ENCODE measurements at regions not wholly inside any gene's neighbourhood (a gene's known extent, or its start where the extent isn't known, plus 50 kb on each side); places are given as distances from the start of the nearest gene placed in this dataset.
A peak's percentile ranks its signal among the peaks of the same experiment; 100 is the strongest.
"Not testable (repeated sequence)": the region's sequence is repeated elsewhere in the genome, so short reads cannot be mapped to it uniquely, and the experiment has no call there.

DNA sequence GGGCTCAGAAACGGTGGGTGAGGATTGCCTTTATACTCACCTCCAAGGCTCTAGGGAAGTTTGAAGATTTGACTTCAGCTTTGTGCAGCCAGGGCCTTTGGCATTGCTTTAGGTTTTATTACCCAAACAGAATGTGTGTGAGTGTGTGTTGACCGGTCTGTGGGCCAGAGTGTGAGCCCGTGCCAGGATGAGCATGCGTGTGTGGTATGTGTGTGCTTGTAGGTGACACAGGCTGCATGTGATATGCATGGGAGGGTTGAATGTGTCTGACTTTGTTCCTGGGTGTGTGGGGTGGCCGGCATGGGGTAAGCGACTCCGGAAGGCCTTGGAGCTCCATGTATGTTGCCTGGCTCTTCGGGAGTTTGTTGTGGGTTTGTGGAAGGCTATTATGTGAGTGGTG is 160.5 kb downstream of the FOXD2 start:
- no peaks in the 10 kb centered on the region for H3K36me3 Mint-ChIP-seq
- H3K4me3 Mint-ChIP-seq: no peak overlapping the region
- DNase-seq (ENCODE audit: extremely low spot score, unreplicated experiment): peak; percentile 54
- H3K27me3 Mint-ChIP-seq: peaks cover 21% of the 10 kb centered on the region
- H3K9me3 Mint-ChIP-seq: peaks cover 21% of the 10 kb centered on the region
- H3K4me1 Mint-ChIP-seq (ENCODE audit: unreplicated experiment): peaks cover 8% of the 10 kb centered on the region
- TF ChIP-seq, protein P1, sequence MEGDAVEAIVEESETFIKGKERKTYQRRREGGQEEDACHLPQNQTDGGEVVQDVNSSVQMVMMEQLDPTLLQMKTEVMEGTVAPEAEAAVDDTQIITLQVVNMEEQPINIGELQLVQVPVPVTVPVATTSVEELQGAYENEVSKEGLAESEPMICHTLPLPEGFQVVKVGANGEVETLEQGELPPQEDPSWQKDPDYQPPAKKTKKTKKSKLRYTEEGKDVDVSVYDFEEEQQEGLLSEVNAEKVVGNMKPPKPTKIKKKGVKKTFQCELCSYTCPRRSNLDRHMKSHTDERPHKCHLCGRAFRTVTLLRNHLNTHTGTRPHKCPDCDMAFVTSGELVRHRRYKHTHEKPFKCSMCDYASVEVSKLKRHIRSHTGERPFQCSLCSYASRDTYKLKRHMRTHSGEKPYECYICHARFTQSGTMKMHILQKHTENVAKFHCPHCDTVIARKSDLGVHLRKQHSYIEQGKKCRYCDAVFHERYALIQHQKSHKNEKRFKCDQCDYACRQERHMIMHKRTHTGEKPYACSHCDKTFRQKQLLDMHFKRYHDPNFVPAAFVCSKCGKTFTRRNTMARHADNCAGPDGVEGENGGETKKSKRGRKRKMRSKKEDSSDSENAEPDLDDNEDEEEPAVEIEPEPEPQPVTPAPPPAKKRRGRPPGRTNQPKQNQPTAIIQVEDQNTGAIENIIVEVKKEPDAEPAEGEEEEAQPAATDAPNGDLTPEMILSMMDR (conservative IDR thresholded peaks at IDR 0.05): no peak
- H3K27ac Mint-ChIP-seq: no peak overlapping the region

DNA sequence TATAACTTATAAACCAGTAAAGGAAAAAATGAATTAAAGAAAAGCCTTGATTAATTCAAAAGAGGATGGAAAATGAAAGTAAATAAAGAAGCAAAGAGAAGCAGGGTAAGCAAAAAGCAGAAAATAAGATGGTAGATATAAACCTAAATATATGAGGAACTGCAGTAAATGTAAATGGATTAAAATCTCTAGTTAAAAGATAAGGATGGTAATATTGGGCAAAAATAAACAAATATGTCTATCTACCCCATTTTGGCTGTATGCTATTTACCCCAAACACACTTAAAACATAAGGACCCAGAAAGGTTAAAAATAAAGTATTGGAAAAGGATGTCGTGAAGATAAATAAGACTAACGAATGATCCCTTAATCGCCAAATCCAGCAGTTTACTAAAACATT is 161.9 kb downstream of the FOXD2 start:
- TF ChIP-seq, protein P1 (conservative IDR thresholded peaks at IDR 0.05): no peak
- H3K36me3 Mint-ChIP-seq: no peaks in the 10 kb centered on the region
- no peak for DNase-seq (ENCODE audit: extremely low spot score, unreplicated experiment)
- peaks cover 13% of the 10 kb centered on the region for H3K27me3 Mint-ChIP-seq
- no peak overlapping the region for H3K4me3 Mint-ChIP-seq
- H3K9me3 Mint-ChIP-seq: peaks cover 21% of the 10 kb centered on the region
- no peak overlapping the region for H3K27ac Mint-ChIP-seq
- H3K4me1 Mint-ChIP-seq (ENCODE audit: unreplicated experiment): peaks cover 8% of the 10 kb centered on the region

DNA sequence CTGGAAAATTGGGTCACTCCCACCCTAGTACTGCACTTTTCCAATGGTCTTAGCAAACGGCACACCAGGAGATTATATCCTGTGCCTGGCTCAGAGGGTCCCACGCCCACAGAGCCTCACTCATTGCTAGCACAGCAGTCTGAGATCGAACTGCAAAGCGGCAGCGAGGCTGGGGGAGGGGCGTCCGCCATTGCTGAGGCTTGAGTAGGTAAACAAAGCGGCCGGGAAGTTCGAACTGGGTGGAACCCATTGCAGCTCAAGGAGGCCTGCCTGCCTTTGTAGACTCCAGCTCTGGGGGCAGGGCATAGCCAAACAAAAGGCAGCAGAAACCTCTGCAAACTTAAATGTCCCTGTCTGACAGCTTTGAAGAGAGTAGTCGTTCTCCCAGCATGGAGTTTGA is 164.6 kb downstream of the FOXD2 start:
- H3K4me1 Mint-ChIP-seq (ENCODE audit: unreplicated experiment); H3K27ac Mint-ChIP-seq; H3K27me3 Mint-ChIP-seq; H3K36me3 Mint-ChIP-seq; H3K4me3 Mint-ChIP-seq: not testable (repeated sequence)
- DNase-seq (ENCODE audit: extremely low spot score, unreplicated experiment): peak; percentile 34
- peaks cover 26% of the 10 kb centered on the region for H3K9me3 Mint-ChIP-seq

DNA sequence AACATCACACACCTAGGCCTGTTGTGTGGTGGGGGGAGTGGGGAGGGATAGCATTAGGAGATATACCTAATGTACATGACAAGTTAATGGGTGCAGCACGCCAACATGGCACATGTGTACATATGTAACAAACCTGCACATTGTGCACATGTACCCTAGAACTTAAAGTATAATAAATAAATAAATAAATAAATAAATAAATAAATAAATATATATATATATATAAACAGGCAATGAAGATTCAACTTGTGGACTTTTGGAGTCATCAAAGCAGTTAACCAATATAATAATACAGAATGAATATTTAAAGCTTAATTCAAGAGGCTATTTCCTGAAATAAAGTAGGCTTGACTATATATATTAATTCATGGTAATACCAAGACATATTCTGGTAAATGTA is 167.0 kb downstream of the FOXD2 start:
- not testable (repeated sequence) for H3K36me3 Mint-ChIP-seq; H3K4me3 Mint-ChIP-seq; H3K27me3 Mint-ChIP-seq; H3K4me1 Mint-ChIP-seq (ENCODE audit: unreplicated experiment); H3K27ac Mint-ChIP-seq; DNase-seq (ENCODE audit: extremely low spot score, unreplicated experiment)
- peaks cover 26% of the 10 kb centered on the region for H3K9me3 Mint-ChIP-seq

DNA sequence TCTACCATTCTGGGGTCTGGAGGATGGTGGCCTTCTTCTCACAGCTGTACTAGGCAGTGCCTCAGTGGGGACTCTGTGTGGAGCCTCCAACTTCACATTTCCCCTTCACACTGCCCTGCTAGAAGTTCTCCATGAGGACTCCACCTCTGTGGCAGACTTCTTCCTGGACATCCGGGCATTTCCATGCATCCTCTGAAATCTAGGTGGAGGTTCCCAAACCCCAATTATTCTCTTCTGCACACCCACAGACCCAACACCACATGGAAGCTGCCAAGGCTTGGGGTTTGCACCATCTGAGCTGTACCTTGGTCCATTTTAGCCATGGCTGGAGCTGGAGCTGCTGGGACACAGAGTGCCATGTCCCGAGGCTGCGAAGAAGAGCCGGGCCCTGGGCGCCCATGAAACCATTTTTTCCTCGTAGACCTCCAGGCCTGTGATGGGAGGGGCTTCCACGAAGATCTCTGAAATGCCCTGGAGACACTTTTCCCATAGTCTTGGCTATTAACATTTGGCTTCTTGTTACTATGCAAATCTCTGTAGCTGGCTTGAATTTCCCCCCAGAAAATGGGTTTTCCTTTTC is 170.5 kb downstream of the FOXD2 start:
- Mint-ChIP-seq H3K4me3 (no peak overlapping the region), H3K27ac (no peak overlapping the region), H3K27me3 (peaks cover 11% of the 10 kb centered on the region), H3K36me3 (no peaks in the 10 kb centered on the region), H3K9me3 (peaks cover 10% of the 10 kb centered on the region), H3K4me1 (ENCODE audit: unreplicated experiment) (no peaks in the 10 kb centered on the region)
- TF ChIP-seq, protein P1 (conservative IDR thresholded peaks at IDR 0.05): no peak
- DNase-seq (ENCODE audit: extremely low spot score, unreplicated experiment): peak; percentile 25

DNA sequence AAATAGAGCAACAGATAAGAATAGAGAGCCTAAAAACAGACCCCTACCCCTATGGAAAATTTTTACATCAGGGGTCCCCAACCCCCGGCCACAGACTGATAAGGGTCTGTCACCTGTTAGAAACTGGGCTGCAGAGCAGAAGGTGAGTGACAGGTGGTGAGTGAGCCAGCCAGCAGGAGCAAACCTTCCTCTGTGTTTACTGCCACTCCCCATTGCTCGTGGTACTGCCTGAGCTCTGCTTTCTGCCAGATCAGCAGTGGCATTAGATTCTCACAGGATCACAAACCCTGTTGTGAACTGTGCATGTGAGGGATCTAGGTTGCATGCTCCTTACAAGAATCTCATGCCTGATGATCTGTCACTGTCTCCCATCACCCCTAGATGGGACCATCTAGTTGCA is 174.1 kb downstream of the FOXD2 start:
- no peaks in the 10 kb centered on the region for H3K4me1 Mint-ChIP-seq (ENCODE audit: unreplicated experiment)
- no peak overlapping the region for H3K4me3 Mint-ChIP-seq
- DNase-seq (ENCODE audit: extremely low spot score, unreplicated experiment): peak; percentile 25
- TF ChIP-seq, protein P1 (conservative IDR thresholded peaks at IDR 0.05): no peak
- no peaks in the 10 kb centered on the region for H3K36me3 Mint-ChIP-seq
- H3K27ac Mint-ChIP-seq: no peak overlapping the region
- H3K9me3 Mint-ChIP-seq: peaks cover 4% of the 10 kb centered on the region
- peaks cover 20% of the 10 kb centered on the region for H3K27me3 Mint-ChIP-seq

DNA sequence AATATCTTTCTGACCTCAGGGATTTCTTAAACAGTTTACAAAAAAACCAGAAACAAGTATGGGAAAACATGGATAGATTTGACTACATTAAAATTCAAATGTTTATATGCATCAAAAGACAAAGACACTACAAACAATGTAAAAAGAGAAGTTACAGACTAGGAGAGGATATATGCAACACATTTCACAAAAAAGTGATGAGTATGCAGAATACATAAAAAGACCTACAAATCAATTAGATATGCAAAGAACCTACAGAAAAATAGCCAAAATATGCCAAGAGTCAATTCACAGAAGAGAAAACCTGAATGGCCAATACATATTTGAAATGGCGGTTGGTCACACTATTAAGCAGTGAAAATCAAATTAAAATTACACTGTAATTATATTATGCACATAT is 175.0 kb downstream of the FOXD2 start:
- Mint-ChIP-seq H3K36me3 (no peaks in the 10 kb centered on the region), H3K27me3 (peaks cover 20% of the 10 kb centered on the region), H3K4me3 (no peak overlapping the region), H3K9me3 (peaks cover 4% of the 10 kb centered on the region), H3K27ac (no peak overlapping the region), H3K4me1 (ENCODE audit: unreplicated experiment) (no peaks in the 10 kb centered on the region)
- TF ChIP-seq, protein P1 (conservative IDR thresholded peaks at IDR 0.05): no peak
- no peak for DNase-seq (ENCODE audit: extremely low spot score, unreplicated experiment)
